ENCODE measurements at regions not wholly inside any gene's neighbourhood (a gene's known extent, or its start where the extent isn't known, plus 50 kb on each side); places are given as distances from the start of the nearest gene placed in this dataset.

DNA sequence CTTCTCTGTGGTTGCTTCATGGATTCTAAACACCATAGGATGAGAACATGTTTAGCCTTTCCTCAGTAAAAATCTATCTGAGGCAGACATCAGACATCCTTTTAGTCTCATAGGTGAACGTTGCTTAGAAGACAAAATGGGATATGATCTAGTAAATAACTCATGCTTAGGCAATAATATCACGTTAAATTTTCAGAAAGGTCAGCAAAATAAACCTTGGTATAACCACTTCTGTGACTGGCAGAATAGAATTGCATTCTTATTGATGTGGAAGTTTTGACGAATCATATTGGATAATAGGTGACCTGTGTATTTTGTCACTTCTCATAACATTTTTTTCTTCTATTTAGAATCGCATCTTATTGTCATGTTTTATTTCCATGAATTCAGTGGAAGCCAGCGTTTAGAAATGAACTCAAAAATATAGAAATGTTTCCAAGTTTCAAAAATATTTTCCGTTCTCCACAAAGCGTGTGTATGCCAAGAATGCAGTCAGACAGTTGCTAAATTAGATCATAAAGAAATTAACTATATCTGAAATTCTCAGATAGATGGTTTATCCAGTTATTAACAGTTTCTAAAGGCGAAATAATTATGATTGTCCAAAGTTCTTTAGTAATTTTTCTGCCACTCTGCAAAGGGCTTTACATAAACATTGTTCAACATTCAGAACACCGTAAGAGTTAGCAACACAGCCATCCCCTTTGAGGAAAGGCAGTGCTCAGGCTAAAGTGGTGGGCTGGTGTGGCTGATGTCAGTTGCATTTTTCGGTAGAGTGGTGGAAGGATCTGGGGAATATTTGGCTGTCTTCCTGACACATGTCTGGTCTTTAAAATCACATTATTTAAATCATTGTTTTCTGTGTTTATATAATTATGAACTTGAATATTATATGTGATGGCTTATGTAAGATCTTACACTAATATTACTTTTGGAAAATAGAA lies 827.2 kb downstream of the MTRR start:
- no peak for DNase-seq (ENCODE audit: low spot score in 2 of 2)
- no peak for TF ChIP-seq POLR2A (IDR thresholded peaks at IDR 0.05)
- TF ChIP-seq, protein P1, sequence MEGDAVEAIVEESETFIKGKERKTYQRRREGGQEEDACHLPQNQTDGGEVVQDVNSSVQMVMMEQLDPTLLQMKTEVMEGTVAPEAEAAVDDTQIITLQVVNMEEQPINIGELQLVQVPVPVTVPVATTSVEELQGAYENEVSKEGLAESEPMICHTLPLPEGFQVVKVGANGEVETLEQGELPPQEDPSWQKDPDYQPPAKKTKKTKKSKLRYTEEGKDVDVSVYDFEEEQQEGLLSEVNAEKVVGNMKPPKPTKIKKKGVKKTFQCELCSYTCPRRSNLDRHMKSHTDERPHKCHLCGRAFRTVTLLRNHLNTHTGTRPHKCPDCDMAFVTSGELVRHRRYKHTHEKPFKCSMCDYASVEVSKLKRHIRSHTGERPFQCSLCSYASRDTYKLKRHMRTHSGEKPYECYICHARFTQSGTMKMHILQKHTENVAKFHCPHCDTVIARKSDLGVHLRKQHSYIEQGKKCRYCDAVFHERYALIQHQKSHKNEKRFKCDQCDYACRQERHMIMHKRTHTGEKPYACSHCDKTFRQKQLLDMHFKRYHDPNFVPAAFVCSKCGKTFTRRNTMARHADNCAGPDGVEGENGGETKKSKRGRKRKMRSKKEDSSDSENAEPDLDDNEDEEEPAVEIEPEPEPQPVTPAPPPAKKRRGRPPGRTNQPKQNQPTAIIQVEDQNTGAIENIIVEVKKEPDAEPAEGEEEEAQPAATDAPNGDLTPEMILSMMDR (IDR thresholded peaks at IDR 0.05): no peak
- 32 to 43% methylated on average over 10 of the region's 10 CpGs for whole genome bisulfite sequencing, 2 donors
- H3K4me3 ChIP-seq (ENCODE audit: low read depth, poor library complexity, severe bottlenecking): no peak overlapping the region
- intact Hi-C loops (cut with DNase I; ENCODE audit: low total_unique reads): no loop called here

DNA sequence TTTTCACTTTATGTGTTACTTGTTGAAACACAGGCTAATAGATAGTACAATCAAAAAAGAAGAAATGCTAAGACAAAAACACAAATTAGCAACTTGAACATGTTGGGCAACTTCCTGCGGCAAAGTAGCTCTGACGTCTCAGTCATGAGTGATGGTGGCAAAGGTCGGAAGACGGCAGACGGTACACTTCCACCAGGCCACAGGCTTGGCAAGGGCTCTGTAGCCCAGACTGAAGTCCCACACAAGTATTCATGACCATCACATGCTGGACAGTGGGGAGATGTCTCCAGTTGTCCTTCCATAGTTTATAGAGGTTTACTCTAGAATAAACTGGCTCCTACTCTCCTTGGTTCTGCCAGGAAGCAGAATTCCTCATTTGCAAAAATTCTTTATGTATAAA lies 831.3 kb downstream of the MTRR start:
- 85 to 91% methylated on average over 5 of the region's 5 CpGs for WGBS, 2 donors
- H3K4me3 ChIP-seq (ENCODE audit: low read depth, poor library complexity, severe bottlenecking): no peak overlapping the region
- intact Hi-C loops (cut with DNase I; ENCODE audit: low total_unique reads): no loop called here
- no peak for TF ChIP-seq POLR2A (IDR thresholded peaks at IDR 0.05)
- TF ChIP-seq, protein P1 (IDR thresholded peaks at IDR 0.05): no peak
- DNase-seq (ENCODE audit: low spot score in 2 of 2): no peak

DNA sequence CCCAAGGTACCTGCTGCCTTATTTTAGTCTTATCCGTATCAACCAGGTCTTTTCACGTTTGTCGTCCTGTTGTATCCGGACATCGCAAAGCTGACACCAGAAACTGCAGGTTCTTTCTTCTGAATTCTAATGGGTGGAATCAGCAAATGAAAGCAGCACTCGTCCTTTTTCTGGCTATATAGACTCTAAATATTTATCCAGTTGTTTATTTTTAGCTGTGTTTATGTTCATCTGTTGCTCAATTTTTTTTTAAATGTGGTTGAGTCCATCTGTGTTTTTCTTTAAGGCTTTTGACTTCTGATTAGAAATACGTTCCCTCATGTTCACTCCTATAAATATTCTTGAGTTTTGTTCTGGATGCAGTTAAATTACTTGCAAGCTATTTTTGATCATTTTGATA lies 831.7 kb downstream of the MTRR start:
- no peak for DNase-seq (ENCODE audit: low spot score in 2 of 2)
- no peak for TF ChIP-seq POLR2A (IDR thresholded peaks at IDR 0.05)
- TF ChIP-seq, protein P1 (IDR thresholded peaks at IDR 0.05): no peak
- intact Hi-C loops (cut with DNase I; ENCODE audit: low total_unique reads): no loop called here
- WGBS, 2 donors: 76 to 79% methylated on average over 7 of the region's 7 CpGs
- no peak overlapping the region for H3K4me3 ChIP-seq (ENCODE audit: low read depth, poor library complexity, severe bottlenecking)

DNA sequence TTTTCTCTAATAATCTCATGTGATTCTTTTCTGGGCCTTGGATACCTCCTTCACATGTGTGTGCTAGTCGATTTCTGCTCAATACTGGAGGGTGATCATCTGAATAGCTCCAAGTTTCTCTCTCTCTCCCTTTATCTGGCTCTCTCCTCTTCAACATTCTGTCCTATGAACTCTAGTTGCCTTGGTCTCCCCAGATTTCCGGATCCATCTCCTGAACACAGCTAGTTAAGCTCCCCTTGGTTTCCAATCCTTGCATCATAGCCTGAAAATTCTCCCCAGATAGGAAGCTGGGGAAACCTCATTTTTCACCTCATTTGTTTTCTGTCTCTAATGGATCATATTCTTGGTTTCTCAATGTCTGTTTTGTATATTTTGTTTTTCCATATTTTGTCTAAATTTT lies 832.3 kb downstream of the MTRR start:
- TF ChIP-seq POLR2A (IDR thresholded peaks at IDR 0.05): no peak
- TF ChIP-seq, protein P1 (IDR thresholded peaks at IDR 0.05): no peak
- 59 to 62% methylated on average over 2 of the region's 2 CpGs for WGBS, 2 donors
- no peak overlapping the region for H3K4me3 ChIP-seq (ENCODE audit: low read depth, poor library complexity, severe bottlenecking)
- DNase-seq (ENCODE audit: low spot score in 2 of 2): no peak
- intact Hi-C loops (cut with DNase I; ENCODE audit: low total_unique reads): no loop called here

DNA sequence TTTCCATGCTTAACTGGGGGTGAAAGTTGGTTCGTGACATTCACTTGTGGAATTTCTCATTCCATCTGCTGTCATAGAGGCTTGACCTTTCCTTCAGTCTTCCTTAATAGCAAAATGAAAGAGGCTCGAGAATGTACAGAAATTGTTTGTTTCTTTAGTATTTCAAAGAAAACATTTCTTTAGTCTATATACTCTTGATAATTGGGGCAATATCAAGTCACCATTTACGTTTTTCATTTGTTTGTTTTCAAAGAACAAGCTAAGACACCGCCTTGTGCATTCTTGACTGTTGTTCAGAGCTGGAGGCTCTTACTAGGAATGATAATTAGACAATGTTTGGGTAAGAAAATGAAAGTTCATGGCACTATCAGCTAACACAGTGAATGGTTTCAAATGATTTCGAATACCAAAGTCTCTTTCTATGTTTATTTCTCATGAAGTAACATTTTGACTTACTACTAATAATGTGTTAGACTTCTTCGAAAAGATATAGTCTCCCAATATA lies 835.4 kb downstream of the SEMA5A start:
- TF ChIP-seq, protein P1 (IDR thresholded peaks at IDR 0.05): no peak
- TF ChIP-seq POLR2A (IDR thresholded peaks at IDR 0.05): no peak
- WGBS, 2 donors: 68 to 75% methylated on average over 6 of the region's 6 CpGs
- no peak overlapping the region for H3K4me3 ChIP-seq (ENCODE audit: low read depth, poor library complexity, severe bottlenecking)
- intact Hi-C loops (cut with DNase I; ENCODE audit: low total_unique reads): no loop called here
- DNase-seq (ENCODE audit: low spot score in 2 of 2): no peak

All from lower leg skin (tissue), 4 donors.